GM18907 (cell line): ENCODE measurements at regions not wholly inside any gene's neighbourhood (a gene's known extent, or its start where the extent isn't known, plus 50 kb on each side); places are given as distances from the start of the nearest gene placed in this dataset.
"Not testable (repeated sequence)": the region's sequence is repeated elsewhere in the genome, so short reads cannot be mapped to it uniquely, and the experiment has no call there.

ENCODE experiments used
- ATAC-seq: cut with Tn5 transposase; IDR thresholded peaks from one replicate; pipeline ENCODE4 v1.9.1; 2021; ENCODE audit warnings: mild to moderate bottlenecking, moderate library complexity; ENCODE audit not compliant: unreplicated experiment

- ATAC-seq, result no peak
These were observed 1239.1 kb downstream of the CDH12 start for GRCh38 chr5:21613971-21614488.

- no peak for ATAC-seq
These were observed 1249.3 kb downstream of the CDH12 start for GRCh38 chr5:21603796-21604195.

- ATAC-seq, result no peak
These were observed 1258.6 kb downstream of the CDH12 start for GRCh38 chr5:21594566-21594965.

GRCh38 chr5:21593261-21593660 lies 1259.9 kb downstream of the CDH12 start:
- no peak for ATAC-seq

- no peak for ATAC-seq
These were observed 1271.6 kb downstream of the CDH12 start for GRCh38 chr5:21581508-21581907.

GRCh38 chr5:21574961-21575360 lies 1278.2 kb downstream of the CDH12 start:
- ATAC-seq, result no peak

GRCh38 chr5:21574438-21574837 lies 1278.7 kb downstream of the CDH12 start:
- ATAC-seq, result no peak

- ATAC-seq, result no peak
These were observed 1279.5 kb downstream of the CDH12 start for GRCh38 chr5:21573416-21574314.

GRCh38 chr5:21571196-21571595 lies 1281.9 kb downstream of the CDH12 start:
- ATAC-seq, result not testable (repeated sequence)

GRCh38 chr5:21559109-21559508 lies 1294.0 kb downstream of the CDH12 start:
- not testable (repeated sequence) for ATAC-seq

- not testable (repeated sequence) for ATAC-seq
These were observed 1300.9 kb downstream of the CDH12 start for GRCh38 chr5:21552263-21552662.

GRCh38 chr5:21550916-21551315 lies 1302.2 kb downstream of the CDH12 start:
- ATAC-seq, result not testable (repeated sequence)

- not testable (repeated sequence) for ATAC-seq
These were observed 1305.5 kb downstream of the CDH12 start for GRCh38 chr5:21547656-21548055.

GRCh38 chr5:21535114-21535513 lies 1318.0 kb downstream of the CDH12 start:
- not testable (repeated sequence) for ATAC-seq

- not testable (repeated sequence) for ATAC-seq
These were observed 1332.0 kb downstream of the CDH12 start for GRCh38 chr5:21521157-21521556.

- not testable (repeated sequence) for ATAC-seq
These were observed 1356.2 kb downstream of the CDH12 start for GRCh38 chr5:21496926-21497325.

- ATAC-seq, result not testable (repeated sequence)
These were observed 1357.1 kb downstream of the CDH12 start for GRCh38 chr5:21496056-21496455.

GRCh38 chr5:21495235-21495634 lies 1357.9 kb downstream of the CDH12 start:
- not testable (repeated sequence) for ATAC-seq

GRCh38 chr5:21494033-21494432 lies 1359.1 kb downstream of the CDH12 start:
- not testable (repeated sequence) for ATAC-seq

GRCh38 chr5:21491182-21491581 lies 1362.0 kb downstream of the CDH12 start:
- not testable (repeated sequence) for ATAC-seq

GRCh38 chr5:21488828-21489227 lies 1364.3 kb downstream of the CDH12 start:
- ATAC-seq, result not testable (repeated sequence)

GRCh38 chr5:21485458-21486000 lies 1367.6 kb downstream of the CDH12 start:
- not testable (repeated sequence) for ATAC-seq
